A673 (cell line): ENCODE measurements at regions not wholly inside any gene's neighbourhood (a gene's known extent, or its start where the extent isn't known, plus 50 kb on each side); places are given as distances from the start of the nearest gene placed in this dataset.

Source experiments
- BruUV-seq: library from RNA; stranded (reverse); fragments of 400-500 nt; replicated peaks from 2 replicates; lab custom pipeline; 2021; lab: Mats Ljungman, UMichigan
- CTCF ChIA-PET: fragments of 300-600 bp; sonication (Branson Sonifier 250); formaldehyde crosslinking; loops from one replicate; lab custom pipeline; 2022; ENCODE audit warnings: antibody characterized with exemption; lab: Charles Lee
- POLR2A ChIA-PET: fragments of 300-600 bp; sonication (Branson Sonifier 250); formaldehyde crosslinking; loops from one replicate; lab custom pipeline; 2022; ENCODE audit warnings: antibody characterized with exemption; ENCODE audit not compliant: low non-redundant PET; lab: Charles Lee
- DNase-seq: peaks from one replicate; pipeline ENCODE4 v3.0.0-alpha.2; 2015; ENCODE audit warnings: low spot score
- H3K27ac ChIP-seq: fragments of 200-600 bp; sonication (generic); 2 replicates; pipeline ENCODE4 v1.5.1; 2016; ENCODE audit warnings: mixed run types, low read depth, mild to moderate bottlenecking, mixed read lengths, antibody characterized with exemption, low read length; ENCODE audit not compliant: poor library complexity, severe bottlenecking
- H3K27me3 ChIP-seq: fragments of 200-600 bp; sonication (generic); replicated peaks from 2 replicates; pipeline ENCODE4 v1.6.1; 2017; ENCODE audit warnings: mixed run types, low read depth, mild to moderate bottlenecking, mixed read lengths, antibody characterized with exemption, low read length; ENCODE audit not compliant: insufficient read depth, poor library complexity
- H3K36me3 ChIP-seq: fragments of 200-600 bp; sonication (generic); 2 replicates; pipeline ENCODE4 v1.6.1; 2016; ENCODE audit warnings: mixed run types, mild to moderate bottlenecking, mixed read lengths, antibody characterized with exemption, low read length; ENCODE audit not compliant: insufficient read depth, poor library complexity, severe bottlenecking
- H3K4me1 ChIP-seq: fragments of 200-600 bp; sonication (generic); 2 replicates; pipeline ENCODE4 v1.6.1; 2017; ENCODE audit warnings: mixed run types, mild to moderate bottlenecking, mixed read lengths, antibody characterized with exemption, low read length; ENCODE audit not compliant: insufficient read depth, poor library complexity, severe bottlenecking
- H3K4me3 ChIP-seq: fragments of 200-600 bp; sonication (generic); 2 replicates; pipeline ENCODE4 v1.5.1; 2016; ENCODE audit warnings: low read depth, mixed run types, mild to moderate bottlenecking, mixed read lengths, low read length; ENCODE audit not compliant: poor library complexity, severe bottlenecking
- H3K9me3 ChIP-seq: fragments of 200-600 bp; sonication (generic); 2 replicates; pipeline ENCODE4 v1.6.1; 2016; ENCODE audit warnings: mixed run types, low read depth, mild to moderate bottlenecking, mixed read lengths, antibody characterized with exemption, low read length; ENCODE audit not compliant: poor library complexity, severe bottlenecking
- CTCF ChIP-seq: fragments of 300-800, 200-600 bp; sonication (generic); conservative IDR thresholded peaks from 2 replicates; pipeline ENCODE4 v1.5.1; 2017; ENCODE audit warnings: low read depth, mild to moderate bottlenecking, antibody characterized with exemption, low read length, moderate library complexity, mixed read lengths
- EZH2 ChIP-seq: fragments of 200-600 bp; sonication (generic); IDR thresholded peaks from 2 replicates; pipeline ENCODE4 v1.6.1; 2017; ENCODE audit warnings: borderline replicate concordance, low read depth, mild to moderate bottlenecking, mixed read lengths, antibody characterized with exemption, low read length; ENCODE audit not compliant: poor library complexity, severe bottlenecking
- intact Hi-C: fragments of 100-400 bp; cut with micrococcal nuclease; formaldehyde crosslinking; loops from one replicate; pipeline ENCODE4 v1.10.0; 2022; ENCODE audit not compliant: unreplicated experiment

GRCh38 chr7:21304808-21305375, 123.0 kb upstream of the SP4 start:
- DNase-seq, result no peak
- TF ChIP-seq EZH2, result no peak
- no peak for TF ChIP-seq CTCF
- H3K4me3 ChIP-seq, result no peak overlapping the region
- BruUV-seq, result no TSS peak
- no peaks in the 10 kb centered on the region for H3K36me3 ChIP-seq
- CTCF ChIA-PET, result no interaction called here
- intact Hi-C loops, result no loop called here
- H3K4me1 ChIP-seq, result no peaks in the 10 kb centered on the region
- POLR2A ChIA-PET, result no interaction called here
- H3K27me3 ChIP-seq, result peaks cover 32% of the 10 kb centered on the region
- H3K27ac ChIP-seq, result no peak overlapping the region
- H3K9me3 ChIP-seq, result no peaks in the 10 kb centered on the region

- DNase-seq, result no peak
- Histone ChIP-seq H3K27me3 (peaks cover 32% of the 10 kb centered on the region), H3K36me3 (no peaks in the 10 kb centered on the region), H3K4me1 (no peaks in the 10 kb centered on the region), H3K4me3 (no peak overlapping the region), H3K9me3 (no peaks in the 10 kb centered on the region), H3K27ac (no peak overlapping the region)
- ChIA-PET CTCF (no interaction called here), POLR2A (no interaction called here)
- intact Hi-C loops, result no loop called here
- no peak for TF ChIP-seq EZH2
- TF ChIP-seq CTCF, result no peak
- BruUV-seq, result no TSS peak
Measured at GRCh38 chr7:21305455-21306235, 122.2 kb upstream of the SP4 start.

GRCh38 chr7:21314954-21315353, 112.9 kb upstream of the SP4 start:
- no TSS peak for BruUV-seq
- H3K4me1 ChIP-seq, result no peaks in the 10 kb centered on the region
- H3K36me3 ChIP-seq, result no peaks in the 10 kb centered on the region
- TF ChIP-seq EZH2 (no peak), CTCF (no peak)
- no peaks in the 10 kb centered on the region for H3K9me3 ChIP-seq
- no peak overlapping the region for H3K27ac ChIP-seq
- ChIA-PET CTCF (no interaction called here), POLR2A (no interaction called here)
- no peak for DNase-seq
- intact Hi-C loops, result no loop called here
- peaks cover 48% of the 10 kb centered on the region for H3K27me3 ChIP-seq
- H3K4me3 ChIP-seq, result no peak overlapping the region
